IMR-90 (cell line): ENCODE measurements at regions not wholly inside any gene's neighbourhood (a gene's known extent, or its start where the extent isn't known, plus 50 kb on each side); places are given as distances from the start of the nearest gene placed in this dataset.

ENCODE experiments used
- CTCF ChIP-seq: conservative IDR thresholded peaks from 2 replicates; pipeline ENCODE4 v1.5.1; 2012; ENCODE audit warnings: mild to moderate bottlenecking, low read depth, low read length, improper control_type of control experiment
- POLR2A ChIP-seq: IDR thresholded peaks from 2 replicates; pipeline ENCODE4 v1.6.1; 2012; ENCODE audit warnings: mild to moderate bottlenecking, low read depth, low read length

GRCh38 chr2:182587831-182588230 is 128.2 kb upstream of the DNAJC10 start:
- TF ChIP-seq POLR2A, result no peak
- TF ChIP-seq CTCF, result no peak
